Lower lobe of right lung (tissue), 2 donors: ENCODE measurements at regions not wholly inside any gene's neighbourhood (a gene's known extent, or its start where the extent isn't known, plus 50 kb on each side); places are given as distances from the start of the nearest gene placed in this dataset.

ENCODE experiments used
- ATAC-seq, 2 donors: fragments of 200-7000 bp; cut with Tn5 transposase; one replicate each; pipeline ENCODE4 v1.9.1; 2020 to 2022; ENCODE audit warnings: mild to moderate bottlenecking in 2 of 2, moderate library complexity in 2 of 2
- DNase-seq: peaks from one replicate; pipeline ENCODE4 v3.0.0-alpha.2; 2020
- H3K27ac ChIP-seq: fragments of 200-600 bp; one replicate; pipeline ENCODE4 v1.8.0; 2022
- H3K27me3 ChIP-seq: fragments of 200-600 bp; one replicate; pipeline ENCODE4 v1.8.0; 2022; ENCODE audit warnings: low read depth
- H3K36me3 ChIP-seq: fragments of 200-600 bp; one replicate; pipeline ENCODE4 v1.8.0; 2022; ENCODE audit warnings: mild to moderate bottlenecking
- H3K4me1 ChIP-seq: fragments of 200-600 bp; one replicate; pipeline ENCODE4 v1.8.0; 2022
- H3K4me3 ChIP-seq: fragments of 200-600 bp; one replicate; pipeline ENCODE4 v1.8.0; 2022; ENCODE audit warnings: mild to moderate bottlenecking
- H3K9me3 ChIP-seq: fragments of 200-600 bp; one replicate; pipeline ENCODE4 v1.8.0; 2022
- intact Hi-C: fragments of 100-400 bp; cut with DNase I; formaldehyde crosslinking; loops from one replicate; pipeline ENCODE4 v1.11.0; 2022
- TF ChIP-seq, protein P1 (sequence below): fragments of 200-600 bp; IDR thresholded peaks from one replicate; pipeline ENCODE4 v1.8.0; 2022; ENCODE audit warnings: antibody characterized with exemption, mild to moderate bottlenecking
- donor health status: DM: no; HTN: yes; CAD: no; lungs with severe emphysema.

DNA sequence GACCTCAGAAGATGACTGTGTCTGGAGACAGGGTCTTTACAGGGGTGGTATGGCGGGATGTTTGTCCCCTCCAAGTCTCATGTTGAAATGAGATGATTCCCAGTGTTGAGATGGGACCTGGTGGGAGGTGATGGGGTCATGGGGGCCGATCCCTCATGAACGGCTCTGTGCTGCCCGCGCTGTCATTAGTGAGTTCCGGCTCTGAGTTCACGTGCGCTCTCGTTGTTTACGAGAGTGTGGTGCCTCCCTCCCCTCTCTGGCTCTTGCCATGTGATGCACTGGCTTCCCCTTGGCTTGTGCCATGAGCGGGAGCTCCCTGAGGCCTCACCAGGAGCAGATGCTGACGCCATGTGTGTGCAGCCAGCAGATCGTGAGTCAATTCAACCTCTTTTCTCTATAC, 830.8 kb downstream of the TBC1D22A start:
- no peaks in the 10 kb centered on the region for H3K36me3 ChIP-seq
- no peak overlapping the region for H3K4me3 ChIP-seq
- intact Hi-C loops: no loop called here
- H3K27me3 ChIP-seq: peaks cover 4% of the 10 kb centered on the region
- TF ChIP-seq, protein P1, sequence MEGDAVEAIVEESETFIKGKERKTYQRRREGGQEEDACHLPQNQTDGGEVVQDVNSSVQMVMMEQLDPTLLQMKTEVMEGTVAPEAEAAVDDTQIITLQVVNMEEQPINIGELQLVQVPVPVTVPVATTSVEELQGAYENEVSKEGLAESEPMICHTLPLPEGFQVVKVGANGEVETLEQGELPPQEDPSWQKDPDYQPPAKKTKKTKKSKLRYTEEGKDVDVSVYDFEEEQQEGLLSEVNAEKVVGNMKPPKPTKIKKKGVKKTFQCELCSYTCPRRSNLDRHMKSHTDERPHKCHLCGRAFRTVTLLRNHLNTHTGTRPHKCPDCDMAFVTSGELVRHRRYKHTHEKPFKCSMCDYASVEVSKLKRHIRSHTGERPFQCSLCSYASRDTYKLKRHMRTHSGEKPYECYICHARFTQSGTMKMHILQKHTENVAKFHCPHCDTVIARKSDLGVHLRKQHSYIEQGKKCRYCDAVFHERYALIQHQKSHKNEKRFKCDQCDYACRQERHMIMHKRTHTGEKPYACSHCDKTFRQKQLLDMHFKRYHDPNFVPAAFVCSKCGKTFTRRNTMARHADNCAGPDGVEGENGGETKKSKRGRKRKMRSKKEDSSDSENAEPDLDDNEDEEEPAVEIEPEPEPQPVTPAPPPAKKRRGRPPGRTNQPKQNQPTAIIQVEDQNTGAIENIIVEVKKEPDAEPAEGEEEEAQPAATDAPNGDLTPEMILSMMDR: no peak
- DNase-seq: no peak
- no peak overlapping the region for H3K27ac ChIP-seq
- H3K4me1 ChIP-seq: no peaks in the 10 kb centered on the region
- H3K9me3 ChIP-seq: no peaks in the 10 kb centered on the region
- no peak for ATAC-seq

DNA sequence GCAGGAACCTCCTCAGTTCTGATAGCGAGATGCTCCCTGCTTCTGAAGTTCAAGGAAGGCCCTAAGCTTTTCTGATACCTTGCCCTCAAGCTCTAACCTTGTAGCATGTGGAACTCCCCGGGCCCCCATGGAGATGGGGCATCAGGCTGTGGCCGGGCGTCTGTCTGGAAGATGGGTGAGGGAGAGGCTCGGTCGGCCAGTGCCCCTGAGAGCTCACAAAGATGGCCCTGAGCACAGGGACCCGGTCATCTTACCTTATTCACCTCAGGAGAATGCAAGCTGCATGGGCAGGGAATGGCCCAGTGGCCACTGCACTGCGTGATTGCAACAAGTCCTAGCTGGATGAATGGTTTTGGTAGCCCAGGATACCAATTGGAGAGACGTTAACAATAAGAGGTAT, 830.3 kb downstream of the TBC1D22A start:
- H3K27me3 ChIP-seq: peaks cover 4% of the 10 kb centered on the region
- no peak overlapping the region for H3K4me3 ChIP-seq
- ATAC-seq (no peak), DNase-seq (no peak)
- intact Hi-C loops: no loop called here
- H3K36me3 ChIP-seq: no peaks in the 10 kb centered on the region
- TF ChIP-seq, protein P1: no peak
- H3K27ac ChIP-seq: no peak overlapping the region
- H3K4me1 ChIP-seq: no peaks in the 10 kb centered on the region
- no peaks in the 10 kb centered on the region for H3K9me3 ChIP-seq

DNA sequence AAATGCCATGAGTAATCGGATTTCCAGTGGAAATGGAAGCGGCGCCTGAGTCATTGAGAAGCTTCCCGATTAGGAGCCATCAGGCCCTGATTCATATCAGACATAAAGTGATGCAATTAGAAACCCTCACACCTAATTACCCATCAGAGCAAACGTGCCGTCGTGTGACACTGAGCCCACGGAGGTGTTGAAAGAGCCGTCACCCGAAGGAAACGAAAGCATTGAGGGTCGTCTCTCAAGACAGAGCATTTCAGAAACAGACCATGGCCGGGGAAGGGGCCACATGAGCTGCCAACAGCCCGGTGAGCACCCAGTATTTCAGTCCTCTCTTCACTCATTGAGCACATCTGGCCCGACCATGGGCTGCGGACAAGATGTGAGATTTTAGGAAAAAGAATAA, 829.3 kb downstream of the TBC1D22A start:
- Histone ChIP-seq H3K27ac (no peak overlapping the region), H3K27me3 (peaks cover 4% of the 10 kb centered on the region), H3K9me3 (no peaks in the 10 kb centered on the region), H3K4me1 (no peaks in the 10 kb centered on the region), H3K36me3 (no peaks in the 10 kb centered on the region), H3K4me3 (no peak overlapping the region)
- TF ChIP-seq, protein P1: no peak
- DNase-seq: no peak
- no peak for ATAC-seq
- intact Hi-C loops: no loop called here

DNA sequence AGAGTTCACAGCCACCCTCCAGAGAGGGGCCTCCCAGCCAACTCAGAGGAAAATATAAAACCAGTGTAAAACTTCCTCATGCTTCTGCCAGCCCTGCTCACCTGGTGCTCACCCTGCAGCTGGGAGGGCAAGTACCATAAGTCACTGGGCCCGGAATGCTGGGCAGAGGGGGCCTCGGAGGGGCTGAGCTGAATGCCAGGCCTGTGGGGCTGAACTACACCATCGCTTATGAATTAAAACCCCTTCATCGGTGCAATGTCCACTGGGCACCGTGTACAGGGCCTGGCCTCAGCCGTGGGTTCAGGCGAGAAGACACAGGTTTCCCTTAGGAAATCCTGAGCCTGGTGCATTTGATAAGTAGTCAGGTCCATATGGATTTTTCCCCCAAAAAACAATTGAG, 828.6 kb downstream of the TBC1D22A start:
- Histone ChIP-seq H3K4me3 (no peak overlapping the region), H3K27ac (no peak overlapping the region), H3K4me1 (no peaks in the 10 kb centered on the region), H3K9me3 (no peaks in the 10 kb centered on the region), H3K27me3 (peaks cover 4% of the 10 kb centered on the region), H3K36me3 (no peaks in the 10 kb centered on the region)
- TF ChIP-seq, protein P1: no peak
- ATAC-seq (no peak), DNase-seq (no peak)
- intact Hi-C loops: no loop called here

DNA sequence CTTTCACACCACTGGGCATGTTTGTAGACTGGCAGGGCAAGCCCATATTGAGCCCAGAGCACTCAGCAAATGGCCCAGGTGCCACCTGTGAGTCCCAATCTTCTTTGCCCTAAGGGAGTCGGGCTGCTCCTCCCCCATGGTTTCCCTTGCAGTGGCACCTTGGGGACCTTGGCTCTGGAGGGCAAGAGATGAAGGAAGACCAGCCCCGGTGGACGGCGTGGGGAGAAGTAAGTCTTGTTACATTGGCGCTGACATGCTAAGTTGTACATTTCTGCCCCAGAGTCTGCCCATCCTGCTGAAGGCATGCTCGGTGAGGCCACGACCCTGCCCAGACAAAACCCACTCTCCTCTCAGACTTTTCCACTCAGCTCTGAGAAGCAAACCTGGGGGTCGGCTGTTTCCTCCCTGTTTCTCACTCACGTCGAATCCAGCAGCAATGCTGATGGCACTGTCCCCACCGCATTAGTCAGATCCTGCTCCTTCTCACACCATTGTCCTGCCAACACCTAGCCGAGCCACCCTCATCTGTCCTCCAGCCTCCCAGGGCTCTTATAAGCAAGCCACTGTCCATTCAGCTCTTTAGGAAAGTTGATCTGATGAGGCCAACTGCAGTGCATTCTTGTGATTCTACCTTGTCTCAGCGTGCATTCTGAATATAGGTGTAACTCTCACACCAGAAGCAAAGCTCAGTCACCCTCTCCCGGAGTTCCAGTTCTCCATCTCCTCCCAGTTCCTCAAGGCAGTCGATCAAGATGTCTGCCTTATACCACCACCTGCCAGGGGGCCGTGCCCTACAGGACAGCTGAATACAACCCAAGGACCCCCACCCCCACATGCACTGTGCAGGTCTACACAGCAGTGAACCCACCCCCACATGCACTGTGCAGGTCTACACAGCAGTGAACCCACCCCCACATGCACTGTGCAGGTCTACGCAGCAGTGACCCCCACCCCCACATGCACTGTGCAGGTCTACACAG, 827.1 kb downstream of the TBC1D22A start:
- Histone ChIP-seq H3K36me3 (no peaks in the 10 kb centered on the region), H3K4me1 (no peaks in the 10 kb centered on the region), H3K4me3 (no peak overlapping the region), H3K9me3 (peaks cover under 1% of the 10 kb centered on the region), H3K27me3 (peaks cover 4% of the 10 kb centered on the region), H3K27ac (no peak overlapping the region)
- TF ChIP-seq, protein P1: no peak
- intact Hi-C loops: no loop called here
- ATAC-seq (no peak), DNase-seq (no peak)
